Sigmoid colon (tissue), 6 donors: ENCODE measurements at regions not wholly inside any gene's neighbourhood (a gene's known extent, or its start where the extent isn't known, plus 50 kb on each side); places are given as distances from the start of the nearest gene placed in this dataset.

ENCODE experiments used
- DNase-seq: peaks from one replicate; pipeline ENCODE4 v3.0.0-alpha.2; 2019
- H3K27ac ChIP-seq, 4 donors: fragments of 200-600 bp; sonication (generic); one replicate each; pipeline ENCODE4 v1.5.1; 2016 to 2019; ENCODE audit warnings: mild to moderate bottlenecking in 1 of 4
- H3K27me3 ChIP-seq, 3 donors: fragments of 200-600 bp; sonication (generic); one replicate each; pipeline ENCODE4 v1.5.1; 2019; ENCODE audit warnings: mild to moderate bottlenecking in 1 of 3
- H3K36me3 ChIP-seq, 4 donors: fragments of 200-600 bp; sonication (generic); one replicate each; pipeline ENCODE4 v1.5.1; 2016 to 2019
- H3K4me1 ChIP-seq, 4 donors: fragments of 200-600 bp; sonication (generic); one replicate each; pipeline ENCODE4 v1.5.1; 2017 to 2019
- H3K4me3 ChIP-seq, 4 donors: fragments of 200-600 bp; sonication (generic); one replicate each; pipeline ENCODE4 v1.5.1; 2017 to 2019; ENCODE audit warnings: mild to moderate bottlenecking in 2 of 4, moderate library complexity in 1 of 4
- H3K9me3 ChIP-seq, 4 donors: fragments of 200-600 bp in 3 of 4; sonication (generic) in 3 of 4; one replicate each; pipeline versions ENCODE4 v1.5.1 to v1.6.1; 2013 to 2019
- EP300 ChIP-seq, 4 donors: sonication (generic); formaldehyde crosslinking; IDR thresholded peaks; one replicate each; pipeline ENCODE4 v1.6.1; 2017; ENCODE audit warnings: antibody characterized with exemption in 4 of 4
- POLR2A ChIP-seq, 2 donors: fragments of 450-650 bp; IDR thresholded peaks; one replicate each; pipeline ENCODE4 v1.6.1; 2016; ENCODE audit warnings: antibody characterized with exemption in 2 of 2, mild to moderate bottlenecking in 2 of 2, moderate library complexity in 2 of 2
- POLR2AphosphoS5 ChIP-seq, 4 donors: sonication (generic); formaldehyde crosslinking; IDR thresholded peaks; one replicate each; pipeline ENCODE4 v1.6.1; 2017; ENCODE audit warnings: antibody characterized with exemption in 4 of 4
- WGBS, 2 donors: extraction: QIAGEN DNeasy Blood & Tissue Kit; methylation state at CpG; one replicate each; pipeline ENCODE4 v1.1.7; 2013; 5-methylcytosine and 5-hydroxymethylcytosine counted together
- intact Hi-C: fragments of 100-400 bp; cut with DNase I; formaldehyde crosslinking; loops from one replicate; pipeline ENCODE4 v1.15.1; 2023
- TF ChIP-seq, protein P1 (sequence below), 4 experiments: fragments of 450-650 bp in 3 of 4; fragments of 200-600 bp in 1 of 4; IDR thresholded peaks; one replicate each; pipeline ENCODE4 v1.5.1; 2016 to 2019; ENCODE audit warnings: antibody characterized with exemption in 4 of 4, mild to moderate bottlenecking in 3 of 4, moderate library complexity in 2 of 4
- donor health status: healthy with polysubstance abuse.
- donor health status: healthy.

DNA sequence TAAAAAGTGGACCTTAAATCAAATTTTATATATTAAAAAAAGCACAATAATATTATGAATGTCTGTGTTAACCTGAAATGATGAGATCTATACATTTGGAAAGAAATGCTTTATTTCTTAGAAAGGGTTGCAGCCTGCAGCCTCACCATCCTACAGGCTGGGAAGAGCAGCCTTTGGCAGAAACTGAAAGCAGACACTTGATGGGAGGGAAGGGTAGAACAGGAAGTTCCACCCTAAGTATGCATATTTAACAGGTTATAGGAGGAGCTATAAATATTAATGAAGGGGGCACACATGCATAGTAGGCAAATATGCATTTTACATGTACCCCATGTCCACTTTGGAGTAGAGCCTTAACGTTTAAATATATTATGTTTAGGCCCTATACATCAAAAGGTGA is 498.0 kb downstream of the FLRT2 start:
- Histone ChIP-seq H3K27ac (no peak overlapping the region), H3K27me3 (no peaks in the 10 kb centered on the region), H3K9me3 (no peaks in the 10 kb centered on the region), H3K36me3 (no peaks in the 10 kb centered on the region), H3K4me1 (no peaks in the 10 kb centered on the region), H3K4me3 (no peak overlapping the region)
- WGBS, 2 donors = 79 to 83% methylated on average over 1 of the region's 1 CpG
- intact Hi-C loops = no loop called here
- DNase-seq = no peak
- TF ChIP-seq, protein P1, sequence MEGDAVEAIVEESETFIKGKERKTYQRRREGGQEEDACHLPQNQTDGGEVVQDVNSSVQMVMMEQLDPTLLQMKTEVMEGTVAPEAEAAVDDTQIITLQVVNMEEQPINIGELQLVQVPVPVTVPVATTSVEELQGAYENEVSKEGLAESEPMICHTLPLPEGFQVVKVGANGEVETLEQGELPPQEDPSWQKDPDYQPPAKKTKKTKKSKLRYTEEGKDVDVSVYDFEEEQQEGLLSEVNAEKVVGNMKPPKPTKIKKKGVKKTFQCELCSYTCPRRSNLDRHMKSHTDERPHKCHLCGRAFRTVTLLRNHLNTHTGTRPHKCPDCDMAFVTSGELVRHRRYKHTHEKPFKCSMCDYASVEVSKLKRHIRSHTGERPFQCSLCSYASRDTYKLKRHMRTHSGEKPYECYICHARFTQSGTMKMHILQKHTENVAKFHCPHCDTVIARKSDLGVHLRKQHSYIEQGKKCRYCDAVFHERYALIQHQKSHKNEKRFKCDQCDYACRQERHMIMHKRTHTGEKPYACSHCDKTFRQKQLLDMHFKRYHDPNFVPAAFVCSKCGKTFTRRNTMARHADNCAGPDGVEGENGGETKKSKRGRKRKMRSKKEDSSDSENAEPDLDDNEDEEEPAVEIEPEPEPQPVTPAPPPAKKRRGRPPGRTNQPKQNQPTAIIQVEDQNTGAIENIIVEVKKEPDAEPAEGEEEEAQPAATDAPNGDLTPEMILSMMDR (IDR thresholded peaks at IDR 0.05) = no peak
- no peak for TF ChIP-seq POLR2A (IDR thresholded peaks at IDR 0.05)
- no peak for TF ChIP-seq POLR2AphosphoS5 (IDR thresholded peaks at IDR 0.05)
- no peak for TF ChIP-seq EP300 (IDR thresholded peaks at IDR 0.05)

DNA sequence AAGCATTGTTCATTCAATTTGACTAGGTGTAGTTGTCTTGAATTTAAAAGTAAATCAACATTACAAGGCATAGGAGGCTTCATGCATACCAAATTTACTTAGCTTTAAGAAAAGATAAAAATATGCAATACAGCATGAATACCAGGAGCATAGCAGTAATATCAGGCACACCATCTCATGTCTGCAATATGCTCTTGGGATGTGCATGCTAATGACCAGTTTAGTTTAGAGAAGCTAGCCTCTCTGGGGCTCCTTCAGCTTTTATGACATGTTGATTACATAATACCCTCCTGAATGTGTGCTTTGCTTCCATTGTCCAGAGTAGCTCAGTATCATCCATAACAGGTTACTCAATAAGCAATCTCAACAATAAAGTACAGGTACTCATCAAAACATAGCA is 497.2 kb downstream of the FLRT2 start:
- no peak for TF ChIP-seq POLR2AphosphoS5 (IDR thresholded peaks at IDR 0.05)
- TF ChIP-seq, protein P1 (IDR thresholded peaks at IDR 0.05) = no peak
- no peak for TF ChIP-seq EP300 (IDR thresholded peaks at IDR 0.05)
- no peak for TF ChIP-seq POLR2A (IDR thresholded peaks at IDR 0.05)
- Histone ChIP-seq H3K36me3 (no peaks in the 10 kb centered on the region), H3K9me3 (no peaks in the 10 kb centered on the region), H3K4me3 (no peak overlapping the region), H3K27me3 (no peaks in the 10 kb centered on the region), H3K27ac (no peak overlapping the region), H3K4me1 (no peaks in the 10 kb centered on the region)
- intact Hi-C loops = no loop called here
- no peak for DNase-seq

DNA sequence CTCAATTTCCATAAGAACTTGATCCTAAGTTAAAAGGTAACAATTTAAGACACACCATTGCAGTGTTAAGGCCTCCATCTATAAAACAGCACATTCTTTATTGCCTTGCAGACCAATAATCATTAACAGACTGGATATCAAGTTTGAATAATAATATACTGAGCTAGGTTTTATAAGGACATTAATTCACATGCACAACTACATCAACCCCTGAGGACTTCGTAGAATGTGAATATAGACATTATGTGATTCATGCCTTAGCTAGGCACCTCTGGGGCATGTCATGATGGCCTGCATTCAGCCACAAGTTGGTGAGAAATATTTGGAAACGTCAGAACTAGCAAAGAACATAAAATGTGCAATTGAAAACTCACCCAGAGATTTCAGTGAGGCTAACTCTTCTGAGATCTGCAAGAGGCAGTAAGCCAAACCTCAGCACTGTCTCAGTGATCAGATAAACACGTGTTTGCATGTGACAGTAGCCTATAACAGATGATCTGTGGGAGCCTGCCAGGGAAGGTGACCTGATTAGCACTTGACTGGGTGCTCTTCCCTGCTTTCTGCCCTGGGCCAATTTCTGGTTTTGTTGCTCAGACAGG is 492.2 kb downstream of the FLRT2 start:
- 21 to 58% methylated on average over 3 of the region's 3 CpGs for WGBS, 2 donors

DNA sequence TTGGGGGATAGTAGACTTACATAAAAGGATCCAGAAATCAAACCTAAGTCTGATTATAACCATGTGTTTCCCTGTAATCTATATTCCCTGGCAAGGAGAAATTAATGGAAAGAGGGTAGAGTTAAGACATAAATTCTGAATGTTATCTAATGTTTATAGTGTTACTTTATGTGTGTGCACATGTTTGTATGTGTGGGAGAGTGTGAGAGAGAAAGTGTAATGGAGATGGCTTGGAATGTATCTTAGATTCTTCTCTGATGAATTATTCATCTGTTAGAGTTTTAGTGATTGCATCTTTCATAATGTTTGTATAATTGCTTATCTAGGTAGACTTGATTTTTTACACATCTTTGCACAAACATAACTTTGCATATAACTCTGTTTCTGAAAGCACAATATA is 490.9 kb downstream of the FLRT2 start:
- no peak for DNase-seq
- no peaks in the 10 kb centered on the region for H3K36me3 ChIP-seq
- H3K27ac ChIP-seq = no peak overlapping the region
- intact Hi-C loops = no loop called here
- H3K27me3 ChIP-seq = no peaks in the 10 kb centered on the region
- H3K4me3 ChIP-seq = no peak overlapping the region
- TF ChIP-seq POLR2A (IDR thresholded peaks at IDR 0.05) = no peak
- no peak for TF ChIP-seq EP300 (IDR thresholded peaks at IDR 0.05)
- TF ChIP-seq, protein P1 (IDR thresholded peaks at IDR 0.05) = no peak
- TF ChIP-seq POLR2AphosphoS5 (IDR thresholded peaks at IDR 0.05) = no peak
- H3K9me3 ChIP-seq = no peaks in the 10 kb centered on the region
- no peaks in the 10 kb centered on the region for H3K4me1 ChIP-seq

More for the DNA sequence above, 492.2 kb downstream of the FLRT2 start:
- Histone ChIP-seq H3K4me1 (no peaks in the 10 kb centered on the region), H3K4me3 (no peak overlapping the region), H3K27ac (no peak overlapping the region), H3K9me3 (no peaks in the 10 kb centered on the region), H3K36me3 (no peaks in the 10 kb centered on the region), H3K27me3 (no peaks in the 10 kb centered on the region)
- intact Hi-C loops = no loop called here
- TF ChIP-seq POLR2AphosphoS5 (IDR thresholded peaks at IDR 0.05) (no peak), EP300 (IDR thresholded peaks at IDR 0.05) (no peak), POLR2A (IDR thresholded peaks at IDR 0.05) (no peak)
- TF ChIP-seq, protein P1 (IDR thresholded peaks at IDR 0.05) = no peak
- DNase-seq = no peak

DNA sequence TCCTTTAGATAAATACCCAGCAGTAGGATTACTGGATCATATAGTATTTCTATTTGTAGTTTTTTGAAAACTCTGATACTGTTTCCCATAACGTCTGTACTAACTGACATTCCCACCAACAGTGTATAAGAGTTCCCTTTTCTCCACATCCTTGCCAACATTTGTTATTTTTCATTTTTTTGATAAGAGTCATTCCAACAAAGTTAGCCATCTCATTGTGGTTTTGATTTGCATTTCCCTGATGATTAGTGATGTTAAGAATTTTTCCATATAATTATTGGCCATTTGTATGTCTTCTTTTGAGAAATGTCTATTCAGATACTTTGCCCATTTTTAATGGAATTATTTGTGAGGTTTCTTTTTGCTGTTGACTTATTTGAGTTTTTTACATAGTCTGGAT is 486.0 kb downstream of the FLRT2 start:
- Histone ChIP-seq H3K36me3 (no peaks in the 10 kb centered on the region), H3K27me3 (no peaks in the 10 kb centered on the region), H3K4me1 (no peaks in the 10 kb centered on the region), H3K4me3 (no peak overlapping the region), H3K9me3 (no peaks in the 10 kb centered on the region), H3K27ac (no peak overlapping the region)
- WGBS, 2 donors = 63 to 84% methylated on average over 1 of the region's 1 CpG
- TF ChIP-seq POLR2A (IDR thresholded peaks at IDR 0.05) (no peak), EP300 (IDR thresholded peaks at IDR 0.05) (no peak), POLR2AphosphoS5 (IDR thresholded peaks at IDR 0.05) (no peak)
- TF ChIP-seq, protein P1 (IDR thresholded peaks at IDR 0.05) = no peak
- intact Hi-C loops = no loop called here
- DNase-seq = no peak
